ENCODE measurements at regions not wholly inside any gene's neighbourhood (a gene's known extent, or its start where the extent isn't known, plus 50 kb on each side); places are given as distances from the start of the nearest gene placed in this dataset.

DNA sequence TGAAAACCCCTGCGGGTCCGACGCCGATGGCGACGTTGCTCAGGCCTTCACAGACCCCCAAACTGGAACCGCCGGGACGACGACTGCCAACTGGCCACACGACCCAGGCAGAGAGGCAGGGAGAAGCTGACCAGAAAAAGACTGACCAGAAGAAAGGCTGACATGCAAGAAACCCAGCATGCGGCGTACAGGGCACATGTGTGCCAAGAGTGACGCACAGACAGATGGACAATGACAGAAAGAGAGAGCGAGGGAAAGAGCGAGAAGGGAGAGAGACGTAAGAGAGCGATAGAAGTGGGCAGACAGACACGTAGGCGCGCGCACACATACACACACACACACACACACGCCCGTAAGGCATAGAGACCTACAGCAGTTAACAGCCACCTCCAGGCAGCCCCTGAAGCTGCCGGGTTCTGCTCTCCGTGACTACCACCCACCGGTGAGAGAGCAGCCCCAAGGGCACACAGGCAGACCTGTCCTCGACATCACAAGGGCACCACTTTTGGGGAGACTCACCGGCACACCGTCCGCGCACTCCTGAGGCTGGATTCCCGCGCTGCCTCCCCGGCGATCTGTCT lies 67.2 kb upstream of the ZNF527 start:
- TF ChIP-seq CTCF (conservative IDR thresholded peaks at IDR 0.05; ENCODE audit: low read depth, low read length): no peak
- Histone ChIP-seq H3K27me3 (ENCODE audit: insufficient read depth, low read depth) (no peaks in the 10 kb centered on the region), H3K4me3 (IDR thresholded peaks at IDR 0.05; ENCODE audit: insufficient read depth, low read depth, low read length) (no peak overlapping the region), H3K79me2 (ENCODE audit: insufficient read depth, low read depth) (no peaks in the 10 kb centered on the region), H4K20me1 (ENCODE audit: insufficient read depth) (no peaks in the 10 kb centered on the region), H3K4me2 (no peak overlapping the region), H3K27ac (no peak overlapping the region), H3K36me3 (ENCODE audit: insufficient read depth) (no peaks in the 10 kb centered on the region), H3K4me1 (ENCODE audit: low read depth, poor library complexity, severe bottlenecking) (no peaks in the 10 kb centered on the region), H3K9ac (no peak overlapping the region), H2AFZ (ENCODE audit: low read depth) (no peak overlapping the region)

DNA sequence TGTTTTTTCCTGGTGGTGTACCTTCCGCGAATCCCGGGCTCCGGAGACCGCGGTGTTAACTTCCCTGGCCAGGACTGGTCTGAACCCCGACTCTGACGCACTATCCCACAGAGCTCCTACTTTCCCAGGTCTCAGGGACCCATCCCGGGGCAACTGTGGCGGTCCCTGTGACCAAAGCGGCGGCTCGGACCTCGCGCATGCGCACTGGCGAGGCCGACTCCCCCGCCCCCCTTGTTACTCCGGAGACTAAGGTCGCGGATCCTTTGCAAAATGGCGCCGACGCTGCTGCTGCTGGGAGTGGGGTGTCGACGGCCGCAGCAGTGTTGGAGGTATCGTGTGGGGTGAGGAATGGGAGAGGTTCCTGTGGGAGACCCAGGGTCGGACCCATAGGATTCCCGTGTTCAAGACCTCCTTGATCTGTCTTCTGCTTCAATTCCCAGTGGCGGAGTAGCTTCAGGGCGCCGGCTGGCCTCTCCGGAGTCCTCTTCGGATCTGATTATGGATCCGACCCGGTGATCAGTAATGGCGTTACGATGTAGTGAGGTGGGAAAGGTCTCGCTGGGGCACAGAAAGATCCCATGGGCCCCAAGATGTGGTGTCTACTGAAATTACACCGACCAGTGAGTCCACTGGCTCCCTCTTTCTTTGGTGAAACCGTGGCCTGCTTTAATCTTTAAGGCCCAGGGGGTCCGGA lies 66.6 kb upstream of the ZNF527 start:
- Histone ChIP-seq H3K4me2 (no peak overlapping the region), H3K9ac (no peak overlapping the region), H3K27ac (no peak overlapping the region), H3K36me3 (ENCODE audit: insufficient read depth) (no peaks in the 10 kb centered on the region), H4K20me1 (ENCODE audit: insufficient read depth) (no peaks in the 10 kb centered on the region), H3K4me3 (IDR thresholded peaks at IDR 0.05; ENCODE audit: insufficient read depth, low read depth, low read length) (no peak overlapping the region), H2AFZ (ENCODE audit: low read depth) (no peak overlapping the region), H3K4me1 (ENCODE audit: low read depth, poor library complexity, severe bottlenecking) (no peaks in the 10 kb centered on the region), H3K27me3 (ENCODE audit: insufficient read depth, low read depth) (no peaks in the 10 kb centered on the region), H3K79me2 (ENCODE audit: insufficient read depth, low read depth) (no peaks in the 10 kb centered on the region)
- TF ChIP-seq CTCF (conservative IDR thresholded peaks at IDR 0.05; ENCODE audit: low read depth, low read length): no peak

GRCh38 chr19:37304884-37305255 lies 66.0 kb upstream of the ZNF527 start:
- Histone ChIP-seq H2AFZ (ENCODE audit: low read depth) (no peak overlapping the region), H3K36me3 (ENCODE audit: insufficient read depth) (no peaks in the 10 kb centered on the region), H3K4me3 (IDR thresholded peaks at IDR 0.05; ENCODE audit: insufficient read depth, low read depth, low read length) (no peak overlapping the region), H3K4me2 (no peak overlapping the region), H3K9ac (no peak overlapping the region), H3K27me3 (ENCODE audit: insufficient read depth, low read depth) (no peaks in the 10 kb centered on the region), H4K20me1 (ENCODE audit: insufficient read depth) (no peaks in the 10 kb centered on the region), H3K4me1 (ENCODE audit: low read depth, poor library complexity, severe bottlenecking) (no peaks in the 10 kb centered on the region), H3K79me2 (ENCODE audit: insufficient read depth, low read depth) (no peaks in the 10 kb centered on the region), H3K27ac (no peak overlapping the region)
- TF ChIP-seq CTCF (conservative IDR thresholded peaks at IDR 0.05; ENCODE audit: low read depth, low read length): no peak

DNA sequence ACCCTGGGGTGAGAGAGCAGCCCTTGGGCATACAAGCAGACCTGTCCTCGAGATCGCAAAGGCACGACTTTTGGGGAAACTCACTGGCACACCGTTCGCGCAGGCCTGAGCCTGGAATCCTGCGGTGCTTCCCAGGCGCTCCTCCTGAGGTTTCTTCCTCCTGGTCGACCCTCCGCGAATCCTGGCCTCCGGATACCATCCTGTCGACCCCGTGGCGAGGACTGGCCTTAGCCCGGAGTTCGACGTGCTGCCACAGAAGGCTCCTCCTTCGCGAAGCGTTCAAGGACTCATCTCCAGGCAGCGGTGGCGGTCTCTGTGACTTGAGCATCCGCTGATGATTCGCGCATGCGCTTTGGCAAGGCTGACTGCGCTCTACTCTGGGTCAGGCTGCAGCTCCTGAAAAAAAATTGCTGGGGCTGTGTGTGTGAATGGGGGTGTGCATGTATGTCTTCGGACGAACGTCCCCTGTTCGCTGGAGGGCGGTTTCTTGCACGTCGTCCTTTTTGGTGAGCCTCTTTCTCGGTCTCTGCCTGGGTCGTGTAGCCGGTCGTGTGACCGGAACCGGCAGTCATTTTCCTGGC lies 64.4 kb upstream of the ZNF527 start:
- no peaks in the 10 kb centered on the region for H3K27me3 ChIP-seq (ENCODE audit: insufficient read depth, low read depth)
- no peak overlapping the region for H3K4me2 ChIP-seq
- H3K27ac ChIP-seq: no peak overlapping the region
- no peak overlapping the region for H3K4me3 ChIP-seq (IDR thresholded peaks at IDR 0.05; ENCODE audit: insufficient read depth, low read depth, low read length)
- no peak for TF ChIP-seq CTCF (conservative IDR thresholded peaks at IDR 0.05; ENCODE audit: low read depth, low read length)
- H4K20me1 ChIP-seq (ENCODE audit: insufficient read depth): no peaks in the 10 kb centered on the region
- no peaks in the 10 kb centered on the region for H3K36me3 ChIP-seq (ENCODE audit: insufficient read depth)
- H2AFZ ChIP-seq (ENCODE audit: low read depth): no peak overlapping the region
- H3K4me1 ChIP-seq (ENCODE audit: low read depth, poor library complexity, severe bottlenecking): no peaks in the 10 kb centered on the region
- H3K79me2 ChIP-seq (ENCODE audit: insufficient read depth, low read depth): no peaks in the 10 kb centered on the region
- H3K9ac ChIP-seq: no peak overlapping the region

Measured in KMS-11 (cell line).